Inferior parietal cortex (tissue), 1 donor: ENCODE measurements at regions not wholly inside any gene's neighbourhood (a gene's known extent, or its start where the extent isn't known, plus 50 kb on each side); places are given as distances from the start of the nearest gene placed in this dataset.

Experiments
- DNase-seq: peaks from one replicate; pipeline ENCODE4 v3.0.0-alpha.2; 2016; ENCODE audit errors: extremely low spot score

DNA sequence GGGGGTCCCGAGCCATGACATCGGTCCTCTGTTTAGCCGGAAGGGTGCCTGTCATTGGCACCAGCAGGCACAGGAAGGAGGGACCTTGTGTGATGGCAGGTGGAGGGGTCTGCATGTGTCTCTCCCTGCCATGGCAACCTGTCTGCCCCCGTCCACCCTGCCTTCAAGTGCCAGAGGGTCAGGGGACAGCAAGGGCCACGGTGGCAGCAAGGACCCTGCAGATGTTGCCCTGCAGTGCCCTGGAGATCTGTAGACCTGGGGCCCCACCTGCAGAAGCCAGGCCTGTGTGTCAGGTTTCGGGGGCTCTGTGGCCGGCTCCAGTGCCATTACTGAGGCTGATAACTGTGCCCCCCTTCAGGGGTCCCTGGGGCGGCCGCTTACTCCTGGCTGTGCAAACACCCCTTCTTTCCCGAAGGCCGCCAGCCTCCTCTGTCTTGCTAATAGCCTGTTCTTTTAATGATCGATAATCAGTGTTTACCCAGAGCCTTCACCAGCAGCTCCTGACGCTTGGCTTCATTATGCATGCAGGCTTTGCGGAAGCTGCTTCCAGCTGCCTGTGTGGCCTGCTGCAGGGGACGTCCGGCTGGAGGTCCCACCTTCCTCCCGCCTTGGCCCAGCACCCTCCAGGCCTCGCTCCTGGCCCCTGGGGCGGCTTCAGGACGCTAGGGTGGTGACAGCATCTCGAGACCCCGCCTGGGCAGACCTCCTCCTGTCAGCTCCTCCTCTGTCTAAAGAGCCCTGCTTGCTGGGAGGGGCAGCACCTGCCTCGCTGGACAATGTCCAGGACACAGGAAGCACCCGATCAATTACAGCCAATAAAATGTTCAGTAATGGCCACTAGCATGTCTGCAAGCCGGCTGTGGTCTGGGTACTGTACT is 153.0 kb downstream of the KIF26A start:
- DNase-seq: no peak

DNA sequence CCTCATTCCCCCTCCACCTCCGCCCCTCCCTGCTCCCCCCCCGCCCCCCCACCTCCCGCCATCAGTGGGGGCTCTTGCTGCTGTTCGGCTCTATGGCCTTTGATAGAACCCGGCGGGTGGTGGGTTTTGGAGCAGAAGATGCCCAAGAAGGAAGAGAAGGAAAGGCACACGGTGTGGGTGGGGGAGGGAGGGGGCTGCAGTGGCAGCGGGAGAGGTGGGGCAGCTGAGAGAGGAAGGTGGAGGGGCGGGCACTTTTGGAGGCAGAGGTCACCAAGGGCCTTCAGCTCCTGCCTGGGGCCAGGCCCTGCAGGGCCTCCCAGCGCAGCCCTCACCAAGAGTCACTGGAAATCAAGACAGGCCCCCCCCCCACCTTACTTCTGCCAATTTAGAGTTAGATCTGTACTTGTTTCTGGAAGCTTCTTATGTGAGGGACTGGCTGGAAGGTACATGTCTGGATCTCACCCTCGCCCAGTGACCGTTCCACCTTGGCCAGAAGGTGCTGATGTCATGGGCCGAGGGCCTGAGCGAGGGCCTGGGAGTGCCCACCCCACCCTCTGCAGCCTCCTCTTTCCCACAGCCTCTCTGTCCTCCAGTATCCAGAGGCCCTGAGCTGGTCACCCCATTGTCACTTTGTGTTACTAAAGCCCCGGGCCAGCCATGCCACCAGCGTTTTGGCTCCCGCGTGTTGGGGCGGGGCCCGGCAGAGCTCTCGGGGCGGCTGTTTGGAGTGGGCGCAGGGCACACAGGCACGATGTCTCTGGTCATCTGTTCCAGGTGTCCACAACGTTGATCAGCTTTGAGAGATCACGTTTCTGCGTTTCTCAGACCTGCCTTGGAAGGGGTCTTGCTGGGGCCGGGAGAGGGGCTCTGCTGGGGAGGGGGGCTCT is 153.9 kb downstream of the KIF26A start:
- no peak for DNase-seq

DNA sequence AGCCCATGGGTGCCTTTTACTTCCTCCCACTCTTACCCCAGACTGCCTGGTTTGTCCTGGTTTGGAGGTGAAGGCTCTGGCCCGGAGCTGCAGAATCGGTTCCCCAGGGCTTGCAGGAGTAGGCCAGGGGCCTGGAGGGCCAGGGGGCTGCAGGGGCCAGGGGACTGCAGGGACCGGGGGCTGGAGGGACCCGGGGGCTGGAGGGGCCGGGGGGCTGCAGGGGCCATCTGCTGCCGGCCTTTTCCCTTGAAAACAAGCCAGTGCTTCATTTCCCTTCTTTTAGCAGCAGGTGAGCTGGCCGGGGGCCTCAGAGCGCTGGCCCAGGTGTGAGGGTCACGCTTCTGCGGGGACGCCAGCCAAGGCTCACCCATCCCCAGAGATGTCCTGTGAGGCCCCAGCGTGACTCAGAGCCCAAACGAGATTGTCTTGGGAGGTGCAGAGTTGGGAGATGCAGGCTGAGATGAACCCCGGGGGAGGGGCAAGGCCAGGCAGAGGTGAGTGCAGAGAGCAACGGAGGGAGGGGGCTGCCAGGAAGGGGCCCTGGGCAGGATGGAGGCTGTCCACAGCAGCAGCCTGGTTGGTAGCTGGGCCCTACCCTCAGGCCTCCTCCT is 154.9 kb downstream of the KIF26A start:
- DNase-seq: no peak

DNA sequence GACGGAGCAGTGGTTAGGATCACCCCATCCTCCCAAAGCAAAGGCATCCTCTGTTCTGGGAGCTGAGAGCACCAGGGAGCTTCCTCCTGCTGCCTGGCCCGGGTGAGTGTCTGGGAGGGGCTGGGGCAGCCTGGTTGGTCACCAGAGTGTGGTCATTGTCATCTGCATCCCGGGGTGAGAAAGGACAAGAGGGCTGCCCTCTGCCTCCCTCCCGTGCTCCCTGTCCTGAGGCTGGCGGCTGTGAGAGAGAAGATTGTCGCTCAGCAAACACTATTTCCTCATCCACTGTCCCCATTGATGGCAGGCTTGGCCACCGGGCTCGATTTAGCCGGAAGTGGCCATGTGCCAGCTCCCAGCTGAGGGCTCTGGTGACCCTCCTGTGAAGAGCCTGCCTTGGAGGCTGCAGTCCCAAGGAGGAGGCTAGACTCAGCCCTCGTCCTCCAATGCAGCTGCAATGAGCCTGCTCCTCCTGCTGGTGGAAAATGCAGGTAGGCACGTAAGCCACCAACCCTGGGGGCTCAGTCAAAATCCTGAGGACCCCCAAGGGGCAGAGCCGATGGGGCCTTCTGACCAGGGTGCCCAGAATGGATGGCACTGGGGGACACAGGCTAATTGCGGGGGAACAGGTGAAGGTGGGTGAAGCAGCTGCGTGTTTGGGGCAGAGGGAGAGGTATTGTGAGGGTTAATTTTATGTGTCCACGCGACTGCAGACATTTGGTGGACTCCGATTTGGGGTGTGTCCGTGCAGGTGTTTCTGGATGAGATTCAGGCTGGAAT is 155.7 kb downstream of the KIF26A start:
- DNase-seq: no peak

DNA sequence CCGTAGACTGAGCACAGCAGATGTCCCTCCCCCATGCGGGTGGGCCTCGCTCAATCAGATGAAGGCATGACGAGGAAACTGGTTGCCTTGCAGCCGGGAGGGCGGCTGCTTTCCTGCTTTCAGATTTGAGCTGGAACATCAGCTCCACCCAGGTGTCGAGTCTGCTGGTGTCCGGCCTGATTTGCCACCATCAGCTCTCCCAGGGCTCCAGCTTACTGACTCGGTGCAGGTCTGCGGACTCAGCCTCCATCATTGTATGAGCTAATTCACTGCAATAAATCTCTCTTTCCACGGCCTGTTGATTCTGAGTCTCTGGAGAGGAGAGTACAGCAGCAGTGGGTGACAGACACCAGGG is 156.2 kb downstream of the KIF26A start:
- DNase-seq: no peak

DNA sequence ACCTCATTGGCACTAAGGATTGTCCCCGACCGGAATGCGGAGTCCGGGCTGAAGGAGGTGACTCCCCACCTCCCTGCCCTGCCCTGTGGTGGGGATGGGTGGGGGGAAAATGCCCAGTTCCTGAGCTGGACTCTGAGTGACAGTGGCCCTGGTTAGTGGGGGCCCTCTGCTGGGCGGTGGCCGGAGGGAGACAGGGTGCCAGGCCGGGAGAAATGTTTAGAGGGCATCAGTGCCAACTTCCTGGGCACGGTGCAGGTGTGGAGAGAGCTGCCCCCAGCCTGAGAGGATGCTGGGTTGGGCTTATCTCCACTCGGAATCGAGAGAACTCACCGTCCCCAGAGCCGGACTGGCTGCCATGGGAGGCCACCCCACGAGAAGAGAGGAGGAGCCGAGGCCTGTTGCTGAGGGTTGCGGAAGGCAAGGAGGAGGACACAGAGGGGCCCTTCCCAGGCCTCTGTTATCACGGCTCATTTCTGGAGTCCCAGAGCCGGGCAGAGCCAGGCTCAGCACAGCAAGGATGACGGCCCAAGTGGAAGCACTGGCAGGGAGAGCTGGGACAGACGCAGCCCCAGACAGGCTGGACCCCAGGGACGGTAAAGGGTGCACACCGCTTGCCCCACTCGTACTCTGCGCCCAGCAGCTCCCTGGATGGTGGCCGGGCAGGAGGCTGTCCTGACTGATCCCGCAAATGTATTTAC is 156.7 kb downstream of the KIF26A start:
- DNase-seq: no peak

DNA sequence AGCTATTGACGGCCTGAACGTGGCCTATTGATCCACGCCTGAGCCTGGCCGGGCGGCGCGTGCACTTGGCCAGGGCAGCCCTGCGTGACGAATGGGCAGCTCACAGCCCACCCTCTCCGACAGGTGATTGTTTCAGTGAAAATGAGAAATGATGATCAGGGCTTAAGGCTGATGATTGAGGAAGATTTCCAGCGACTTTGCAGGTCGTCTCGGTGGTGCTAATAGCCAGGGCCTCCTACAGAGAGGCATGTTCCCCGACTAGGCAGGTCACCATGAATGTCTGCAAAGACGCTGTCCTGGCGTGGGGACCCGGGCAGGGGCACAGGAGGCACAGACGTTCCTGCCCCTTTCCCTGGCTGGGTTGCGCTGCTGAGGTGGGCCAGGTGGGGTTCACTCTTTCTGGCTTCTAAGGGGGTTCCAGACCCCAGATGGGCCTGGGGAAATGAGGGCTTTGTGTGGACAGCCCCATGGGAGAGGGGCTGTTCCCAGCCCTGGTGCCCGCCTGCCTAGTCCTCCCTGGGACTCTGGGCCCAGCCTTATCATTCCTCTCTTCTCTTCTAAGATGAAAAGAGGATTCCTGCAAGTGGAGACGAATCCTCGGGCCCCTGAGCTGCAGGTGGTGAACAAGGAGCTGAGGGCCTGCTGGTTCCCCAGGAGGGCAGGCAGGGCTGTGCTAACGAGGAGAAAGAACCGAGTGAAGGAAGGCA is 157.4 kb downstream of the KIF26A start:
- DNase-seq: no peak

DNA sequence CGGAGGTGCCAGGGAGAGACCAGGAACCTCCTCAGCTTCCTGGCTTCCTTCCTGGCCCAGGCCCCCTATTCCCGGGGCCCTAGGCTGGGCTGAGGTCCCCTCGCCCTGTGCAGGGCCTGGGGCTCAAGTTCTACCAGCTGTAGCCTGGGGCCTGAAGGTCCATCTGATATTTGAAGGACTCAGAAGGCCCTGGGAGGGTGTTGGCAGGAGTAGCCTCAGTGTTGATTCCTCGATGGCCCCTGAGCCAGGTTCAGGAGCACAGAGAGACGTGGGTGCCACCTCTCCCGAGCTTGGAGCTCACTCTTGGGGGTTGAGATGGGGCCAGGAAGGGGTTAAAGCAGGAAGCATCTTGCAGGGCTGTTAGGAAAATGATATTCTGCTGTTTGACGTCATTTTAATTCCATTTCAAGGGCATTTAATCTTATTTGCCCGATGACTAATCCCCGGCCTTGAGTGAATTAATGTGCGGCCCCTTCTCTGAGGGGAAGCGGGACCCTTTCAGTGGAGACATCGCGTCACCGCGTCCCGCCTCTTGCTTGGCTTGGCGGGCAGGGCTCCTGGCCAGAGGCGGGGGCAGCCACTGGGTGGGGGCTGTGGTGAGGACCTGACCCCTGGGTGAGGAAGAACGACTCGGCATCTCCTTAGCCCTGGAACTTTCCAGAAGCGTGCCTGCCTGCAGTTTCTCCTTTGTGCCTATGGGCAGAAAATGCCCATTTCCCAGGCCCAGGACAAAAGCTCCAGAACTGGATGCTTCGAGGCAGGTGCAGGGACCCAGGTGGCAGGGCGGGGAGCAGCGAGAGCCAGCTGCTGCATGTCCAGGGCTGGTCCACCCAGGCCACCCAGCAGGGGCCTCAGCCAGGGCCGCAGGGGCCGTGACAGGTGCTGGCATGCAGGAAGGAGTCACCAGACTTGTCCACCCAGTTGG is 158.3 kb downstream of the KIF26A start:
- DNase-seq: no peak

DNA sequence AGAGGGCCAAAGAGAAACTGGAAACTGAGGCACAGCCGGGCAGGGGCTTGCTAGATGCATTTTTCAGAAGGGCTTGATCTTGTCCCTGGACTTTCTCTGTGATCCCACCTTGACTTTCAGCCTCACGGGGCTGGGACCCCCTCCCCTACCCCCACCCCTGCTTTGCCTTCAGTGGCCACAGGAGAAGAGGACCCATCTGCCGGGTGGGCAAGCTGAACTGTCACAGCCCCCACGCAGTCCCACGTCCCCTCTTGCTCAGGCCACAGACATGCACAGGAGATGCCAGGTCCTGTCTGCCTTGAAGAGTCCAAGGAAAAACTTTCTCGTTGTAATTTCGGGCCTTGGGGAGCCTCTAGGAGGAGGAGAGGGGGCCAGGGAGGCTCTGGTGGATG is 158.9 kb downstream of the KIF26A start:
- no peak for DNase-seq

DNA sequence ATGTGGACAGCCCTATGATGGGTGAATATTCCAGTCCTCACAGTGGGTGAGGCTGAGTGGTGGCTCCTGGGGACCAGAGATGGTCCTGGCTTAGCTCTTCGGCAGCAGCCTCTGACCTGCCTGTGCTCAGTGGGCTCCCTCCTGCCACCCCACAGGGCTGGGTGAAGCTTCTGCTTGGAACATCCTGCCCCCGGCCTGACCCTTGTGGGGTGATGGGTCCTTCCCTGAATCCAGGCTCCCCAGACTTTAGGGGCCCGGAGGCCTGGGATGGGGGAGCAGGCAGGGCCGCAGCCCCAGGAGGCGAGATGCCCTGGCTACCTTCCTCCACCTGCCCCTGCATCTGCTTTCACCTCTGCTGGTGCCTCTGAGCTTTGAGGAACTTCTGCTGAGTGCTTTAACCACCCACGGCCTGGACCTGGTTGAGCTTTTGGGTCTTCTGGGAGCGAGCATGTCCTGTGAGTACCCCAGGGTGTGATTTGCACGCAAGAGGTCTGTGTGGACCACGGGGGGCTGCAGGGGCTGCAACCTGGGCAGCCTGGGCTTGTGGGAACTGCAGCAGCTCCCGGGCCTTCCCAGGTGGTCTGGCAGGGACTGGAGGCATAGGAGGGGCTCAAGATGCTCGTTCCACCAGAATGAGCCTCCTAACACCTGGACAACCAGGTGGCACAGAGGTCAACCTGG is 159.5 kb downstream of the KIF26A start:
- no peak for DNase-seq

DNA sequence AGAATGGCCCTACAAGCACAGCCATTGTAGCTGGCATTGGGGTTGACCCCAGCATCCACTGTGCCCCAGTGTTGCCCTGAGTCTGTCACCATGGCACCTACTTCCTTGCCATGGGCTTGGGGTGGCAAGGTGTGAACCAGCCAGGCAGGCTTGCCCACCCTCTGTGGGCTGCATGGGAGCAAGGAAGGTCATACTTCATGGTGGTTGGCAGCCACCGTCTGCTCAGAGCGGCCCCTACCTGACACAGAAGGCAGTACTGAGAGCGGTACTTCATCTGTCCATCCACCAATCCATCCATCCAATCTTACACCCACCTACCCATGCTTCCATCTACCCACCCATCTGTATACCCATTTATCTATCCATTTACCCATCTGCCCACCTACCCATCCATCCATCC is 160.1 kb downstream of the KIF26A start:
- DNase-seq: no peak

DNA sequence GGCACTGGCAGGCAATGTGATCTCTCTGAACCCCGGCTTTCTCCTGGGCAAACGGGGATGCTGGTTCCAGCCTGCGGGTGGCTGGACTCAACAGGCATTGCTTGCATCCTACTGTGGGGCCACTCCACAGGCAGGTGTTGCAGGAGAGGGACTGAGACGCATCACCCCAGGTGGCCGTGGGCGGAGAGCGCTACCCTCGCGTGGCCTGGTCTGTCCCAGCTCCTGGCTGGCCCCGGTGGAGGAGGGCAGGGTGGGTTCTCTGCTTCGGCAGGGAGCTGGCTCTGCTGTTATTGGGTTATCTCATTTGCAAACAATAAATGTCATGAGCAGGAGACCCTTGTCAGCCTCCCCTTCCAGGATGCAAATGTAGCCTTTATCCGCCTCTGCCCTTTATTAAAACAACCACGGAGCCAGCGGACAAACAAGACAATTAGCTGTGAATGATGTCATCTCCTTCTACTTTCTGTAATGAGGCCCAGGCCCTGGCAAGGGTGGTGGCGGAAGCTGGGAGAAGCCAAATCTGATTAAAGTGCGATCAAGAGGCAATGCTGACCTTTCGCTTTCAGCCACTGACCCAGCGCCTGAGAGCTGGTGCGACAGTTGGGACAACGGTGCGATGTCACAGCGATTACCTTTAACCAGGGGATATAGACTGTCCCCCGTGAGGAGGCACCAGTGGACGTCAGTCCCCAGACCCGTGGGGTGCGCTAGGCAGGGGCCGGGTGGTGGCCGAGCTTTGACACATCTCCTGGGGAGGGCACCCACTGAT is 161.8 kb downstream of the KIF26A start:
- DNase-seq: no peak

DNA sequence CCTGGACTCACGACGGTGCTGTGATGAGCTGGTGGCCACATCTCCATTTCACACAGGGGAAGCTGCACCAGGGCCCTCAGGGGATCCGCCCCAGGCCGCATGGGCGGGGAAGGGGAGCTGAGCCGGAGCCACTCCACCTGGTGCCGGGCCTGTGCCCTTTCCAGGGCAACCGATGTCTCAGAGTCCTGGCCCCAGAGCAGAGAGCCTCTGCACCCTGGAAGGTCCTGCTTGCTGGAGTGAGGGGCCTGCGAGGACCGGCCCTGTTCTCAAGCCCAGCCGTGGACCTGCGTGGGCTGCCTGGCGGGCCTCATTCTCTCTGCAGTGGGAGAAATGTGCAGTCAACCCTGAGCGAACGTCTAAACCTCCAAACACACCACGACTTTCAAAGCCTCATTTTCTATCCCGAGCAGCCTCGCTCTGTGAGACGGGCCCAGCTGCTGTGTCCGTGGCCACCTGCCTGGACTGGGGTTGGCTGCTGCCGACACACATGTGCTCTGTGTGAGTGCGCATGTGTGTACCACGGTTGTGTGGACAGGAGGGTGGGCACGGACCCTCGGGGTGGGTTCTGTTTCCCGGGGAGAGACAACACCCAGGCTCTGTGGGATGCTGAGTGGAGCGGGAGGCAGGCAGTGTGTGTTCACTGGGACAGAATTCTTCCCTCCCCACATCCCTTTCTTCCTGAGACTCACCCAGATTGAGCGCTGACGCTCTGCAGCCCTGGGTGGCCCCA is 163.5 kb downstream of the KIF26A start:
- no peak for DNase-seq

DNA sequence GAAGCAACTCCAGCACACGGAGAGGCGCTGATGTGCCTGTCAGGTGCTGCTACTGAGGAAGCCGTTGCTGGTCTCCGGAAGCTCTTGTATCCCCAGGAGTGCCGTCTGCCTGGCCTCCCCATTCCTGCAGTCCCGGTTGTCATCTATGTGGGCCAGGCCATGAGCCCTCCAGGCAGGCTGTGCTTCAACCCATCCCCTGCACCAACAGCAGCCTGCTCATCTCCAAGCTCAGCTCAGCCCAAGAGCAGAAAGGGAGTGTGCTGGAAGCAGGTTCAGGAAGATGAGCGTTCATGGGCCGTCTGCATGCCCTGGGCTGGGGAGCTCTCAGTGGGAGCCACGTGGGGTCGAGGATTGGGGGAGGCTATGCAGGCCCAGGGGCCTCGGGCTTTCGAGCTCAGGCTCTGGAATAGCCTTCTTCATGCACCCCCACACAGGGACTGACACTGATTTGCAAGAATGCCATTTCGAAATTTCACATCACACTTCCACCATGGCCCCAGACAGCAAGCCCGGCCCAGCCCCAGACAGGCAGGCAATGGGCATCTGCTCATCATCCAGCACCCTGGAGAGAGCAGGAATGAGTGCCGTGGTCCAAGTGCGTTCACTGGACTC is 164.5 kb downstream of the KIF26A start:
- DNase-seq: no peak

DNA sequence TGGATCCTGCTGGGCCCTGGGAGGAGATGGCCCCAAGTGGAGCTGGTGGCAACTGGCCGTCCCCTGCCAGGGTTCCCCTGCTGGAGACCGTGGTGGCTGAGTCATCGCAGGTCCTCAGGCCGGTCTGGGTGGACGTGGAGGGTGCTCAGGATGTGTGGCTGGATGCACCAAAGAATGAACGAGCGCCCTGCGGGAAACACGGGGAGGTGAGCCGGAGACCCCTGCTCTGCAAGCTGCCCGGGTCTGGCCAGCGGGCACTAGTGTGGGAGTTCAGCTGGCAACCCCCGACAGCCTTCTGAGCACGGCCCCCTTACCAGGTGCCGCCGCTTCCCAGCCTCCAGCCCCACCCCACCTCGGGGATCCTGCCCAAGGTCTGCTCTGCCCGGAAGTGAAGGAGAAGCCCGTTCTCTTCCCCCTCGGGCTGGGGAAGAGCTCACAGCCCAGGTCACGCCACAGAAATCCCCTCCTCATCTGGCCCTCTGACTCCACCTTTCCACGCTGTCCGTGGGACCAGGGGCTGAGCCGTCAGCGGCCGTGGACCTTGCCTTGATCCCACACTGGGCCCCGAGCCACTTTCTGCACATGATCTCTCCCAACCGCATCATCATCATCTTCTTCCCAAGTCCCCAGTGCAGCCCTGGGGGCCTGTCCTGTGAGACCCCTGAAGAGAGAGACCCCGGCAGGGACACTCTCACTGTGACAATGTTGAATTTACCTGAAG is 165.5 kb downstream of the KIF26A start:
- no peak for DNase-seq
